GM23248 (cell line): ENCODE measurements at regions not wholly inside any gene's neighbourhood (a gene's known extent, or its start where the extent isn't known, plus 50 kb on each side); places are given as distances from the start of the nearest gene placed in this dataset.

Experiments used
- EZH2 ChIP-seq: fragments of 200-600 bp; sonication (generic); IDR thresholded peaks from 2 replicates; pipeline ENCODE4 v1.6.1; 2018; ENCODE audit warnings: antibody characterized with exemption, mild to moderate bottlenecking; ENCODE audit not compliant: insufficient read depth, poor library complexity, severe bottlenecking
- EZH2phosphoT487 ChIP-seq: fragments of 200-600 bp; sonication (generic); IDR thresholded peaks from 2 replicates; pipeline ENCODE4 v1.6.1; 2018; ENCODE audit warnings: antibody characterized with exemption, moderate library complexity, mild to moderate bottlenecking, low read depth; ENCODE audit not compliant: insufficient read depth

DNA sequence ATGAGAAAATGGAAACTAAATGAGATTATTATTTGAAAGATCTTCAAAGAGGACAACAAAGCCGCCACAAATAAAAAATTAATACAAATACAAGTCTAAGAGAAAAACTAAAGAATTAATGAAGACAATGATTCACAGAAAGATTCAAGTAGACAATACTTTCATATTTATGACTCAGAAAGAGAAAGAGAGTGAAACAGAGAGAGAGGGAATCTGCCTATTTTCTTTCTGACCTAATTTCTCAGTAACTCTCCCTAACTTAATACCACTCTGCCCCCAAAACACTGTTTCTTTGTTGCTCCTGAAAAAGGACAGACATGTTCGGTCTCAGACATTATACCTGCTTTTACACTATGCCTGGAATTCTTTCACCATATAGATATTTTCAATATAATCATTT, 259.1 kb downstream of the SLC6A15 start:
- TF ChIP-seq EZH2phosphoT487 (no peak), EZH2 (no peak)
